Mucosa of stomach (tissue), 1 donor: ENCODE measurements at regions not wholly inside any gene's neighbourhood (a gene's known extent, or its start where the extent isn't known, plus 50 kb on each side); places are given as distances from the start of the nearest gene placed in this dataset.

Experiments
- H3K27me3 ChIP-seq: one replicate; pipeline ENCODE4 v1.7.0; 2013; ENCODE audit warnings: mild to moderate bottlenecking, low read length; ENCODE audit not compliant: control insufficient read depth, insufficient read depth
- H3K36me3 ChIP-seq: one replicate; pipeline ENCODE4 v1.7.0; 2013; ENCODE audit warnings: low read length; ENCODE audit not compliant: control insufficient read depth, insufficient read depth
- H3K4me1 ChIP-seq: one replicate; pipeline ENCODE4 v1.7.0; 2013; ENCODE audit warnings: mild to moderate bottlenecking, low read length; ENCODE audit not compliant: control insufficient read depth, insufficient read depth
- H3K4me3 ChIP-seq: one replicate; pipeline ENCODE4 v1.7.0; 2013; ENCODE audit warnings: low read length
- H3K9ac ChIP-seq: one replicate; pipeline ENCODE4 v1.7.0; 2013; ENCODE audit warnings: mild to moderate bottlenecking, low read length, moderate library complexity
- H3K9me3 ChIP-seq: one replicate; pipeline ENCODE4 v1.7.0; 2013; ENCODE audit warnings: mild to moderate bottlenecking, low read length, moderate library complexity; ENCODE audit not compliant: control insufficient read depth
- donor health status: Pancreatic carcinoma.

DNA sequence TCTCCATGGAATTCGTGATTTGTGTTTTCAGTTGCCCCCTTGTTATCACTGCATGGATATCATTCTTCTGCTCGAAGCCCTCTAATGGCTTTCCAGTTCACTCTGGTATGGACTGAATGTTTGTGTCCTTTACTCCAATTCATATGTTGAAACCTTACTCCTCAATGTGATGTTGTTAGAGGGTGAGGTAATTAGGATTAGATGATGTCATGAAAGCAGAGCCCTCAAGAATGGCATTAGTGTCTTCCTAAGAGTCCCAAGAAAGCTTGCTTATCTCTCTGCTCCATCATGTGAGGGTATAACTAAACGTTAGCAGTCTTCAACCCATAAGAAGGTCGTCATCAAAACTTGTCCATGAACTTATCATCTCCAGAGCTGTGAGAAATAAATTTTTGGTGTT, 1626.3 kb upstream of the MIR17HG start:
- no peak overlapping the region for H3K9ac ChIP-seq
- H3K36me3 ChIP-seq: no peaks in the 10 kb centered on the region
- H3K4me3 ChIP-seq: no peak overlapping the region
- no peaks in the 10 kb centered on the region for H3K27me3 ChIP-seq
- no peaks in the 10 kb centered on the region for H3K4me1 ChIP-seq
- no peaks in the 10 kb centered on the region for H3K9me3 ChIP-seq

DNA sequence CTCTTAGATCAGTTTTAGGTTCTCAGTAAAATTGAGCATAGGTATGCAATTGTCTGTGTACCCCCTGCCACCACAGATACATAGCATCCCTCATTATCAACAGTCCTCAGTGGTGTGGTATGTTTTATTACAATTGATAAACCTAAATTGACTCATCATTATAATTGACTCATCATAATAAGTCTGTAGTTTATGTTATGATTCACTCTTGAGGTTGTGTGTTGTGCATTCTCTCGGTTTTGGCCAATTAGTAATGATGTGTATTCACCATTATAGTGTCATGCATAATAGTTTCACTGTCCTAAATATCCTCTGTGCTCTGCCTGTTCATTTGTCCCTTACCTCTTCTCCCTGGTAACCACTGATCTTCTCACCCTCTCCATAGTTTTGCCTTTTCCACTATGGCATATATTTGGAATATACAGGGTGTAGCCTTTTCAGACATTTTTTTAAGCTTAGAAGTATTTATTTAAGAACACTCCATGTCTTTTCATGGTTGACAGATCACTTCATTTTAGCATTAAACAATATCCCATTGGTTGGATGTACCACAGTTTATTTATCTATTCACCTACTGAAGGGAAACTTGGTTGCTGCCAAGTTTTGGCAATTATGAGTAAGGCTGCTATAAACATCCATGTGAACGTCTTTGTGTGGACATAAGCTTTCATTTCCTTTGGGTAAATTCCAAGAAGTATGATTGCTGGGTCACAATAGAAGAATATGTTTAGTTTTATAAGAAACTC, 1620.6 kb upstream of the MIR17HG start:
- no peaks in the 10 kb centered on the region for H3K27me3 ChIP-seq
- no peaks in the 10 kb centered on the region for H3K9me3 ChIP-seq
- no peaks in the 10 kb centered on the region for H3K36me3 ChIP-seq
- H3K9ac ChIP-seq: no peak overlapping the region
- no peak overlapping the region for H3K4me3 ChIP-seq
- H3K4me1 ChIP-seq: no peaks in the 10 kb centered on the region

DNA sequence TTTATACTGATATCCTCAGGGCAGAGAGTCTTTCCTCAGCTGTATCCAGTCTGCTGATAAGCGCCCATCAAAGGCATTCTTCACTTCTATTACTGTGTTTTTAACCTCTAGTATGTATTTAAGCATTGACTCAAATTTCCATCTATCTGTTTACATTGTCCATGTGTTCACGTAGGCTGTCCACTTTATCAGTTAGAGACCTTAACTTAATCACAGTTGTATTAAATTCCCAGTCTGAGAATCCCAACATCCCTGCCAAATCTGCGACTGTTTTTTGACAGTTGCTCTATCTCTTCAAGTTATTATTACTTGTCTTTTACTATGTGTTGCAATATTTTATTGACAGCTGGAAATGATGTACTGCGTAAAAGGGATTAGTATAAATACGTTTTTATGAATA, 1613.7 kb upstream of the MIR17HG start:
- H3K9ac ChIP-seq: no peak overlapping the region
- no peaks in the 10 kb centered on the region for H3K9me3 ChIP-seq
- H3K4me3 ChIP-seq: no peak overlapping the region
- H3K27me3 ChIP-seq: no peaks in the 10 kb centered on the region
- H3K36me3 ChIP-seq: no peaks in the 10 kb centered on the region
- H3K4me1 ChIP-seq: no peaks in the 10 kb centered on the region

DNA sequence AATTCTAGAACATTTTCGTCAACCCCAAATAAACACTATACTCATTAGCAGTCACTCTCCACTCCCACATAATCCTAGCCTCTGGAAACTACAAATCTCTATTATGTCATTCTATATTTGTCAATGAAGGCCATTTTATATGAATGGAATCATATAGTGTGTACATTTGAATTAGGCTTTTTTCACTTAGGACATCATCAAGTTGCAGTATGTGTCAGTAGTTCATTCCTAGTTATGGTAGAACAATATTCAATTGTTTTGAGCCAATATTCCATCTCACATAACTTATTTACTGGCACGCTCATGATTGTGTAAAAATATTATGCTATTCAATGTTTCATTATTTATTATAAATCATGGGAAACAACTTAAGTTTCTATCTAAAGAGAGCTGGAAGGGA, 1610.4 kb upstream of the MIR17HG start:
- H3K4me3 ChIP-seq: no peak overlapping the region

DNA sequence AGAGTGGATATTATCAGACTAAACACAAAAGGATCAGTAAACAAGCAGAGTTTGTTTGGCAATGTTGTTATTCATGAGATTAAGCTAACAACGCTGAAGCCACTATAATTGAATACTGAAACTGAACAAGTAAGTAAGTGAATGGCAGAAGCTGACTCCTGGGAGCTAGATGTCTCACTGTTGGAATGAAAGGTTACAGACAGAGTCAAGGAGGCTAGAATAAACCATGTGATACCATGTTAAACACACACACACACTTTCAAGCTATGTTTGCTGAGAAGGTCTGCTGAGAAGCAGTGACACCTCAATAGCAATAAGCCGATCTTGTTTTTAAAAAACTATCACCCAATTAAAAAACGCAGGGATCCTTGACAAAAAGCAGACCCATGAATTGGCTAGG, 1609.4 kb upstream of the MIR17HG start:
- no peaks in the 10 kb centered on the region for H3K36me3 ChIP-seq
- H3K4me1 ChIP-seq: no peaks in the 10 kb centered on the region
- no peak overlapping the region for H3K9ac ChIP-seq
- no peaks in the 10 kb centered on the region for H3K27me3 ChIP-seq
- H3K4me3 ChIP-seq: no peak overlapping the region
- no peaks in the 10 kb centered on the region for H3K9me3 ChIP-seq

More for the DNA sequence above, 1610.4 kb upstream of the MIR17HG start:
- Histone ChIP-seq H3K9ac (no peak overlapping the region), H3K9me3 (no peaks in the 10 kb centered on the region), H3K36me3 (no peaks in the 10 kb centered on the region), H3K27me3 (no peaks in the 10 kb centered on the region), H3K4me1 (no peaks in the 10 kb centered on the region)

DNA sequence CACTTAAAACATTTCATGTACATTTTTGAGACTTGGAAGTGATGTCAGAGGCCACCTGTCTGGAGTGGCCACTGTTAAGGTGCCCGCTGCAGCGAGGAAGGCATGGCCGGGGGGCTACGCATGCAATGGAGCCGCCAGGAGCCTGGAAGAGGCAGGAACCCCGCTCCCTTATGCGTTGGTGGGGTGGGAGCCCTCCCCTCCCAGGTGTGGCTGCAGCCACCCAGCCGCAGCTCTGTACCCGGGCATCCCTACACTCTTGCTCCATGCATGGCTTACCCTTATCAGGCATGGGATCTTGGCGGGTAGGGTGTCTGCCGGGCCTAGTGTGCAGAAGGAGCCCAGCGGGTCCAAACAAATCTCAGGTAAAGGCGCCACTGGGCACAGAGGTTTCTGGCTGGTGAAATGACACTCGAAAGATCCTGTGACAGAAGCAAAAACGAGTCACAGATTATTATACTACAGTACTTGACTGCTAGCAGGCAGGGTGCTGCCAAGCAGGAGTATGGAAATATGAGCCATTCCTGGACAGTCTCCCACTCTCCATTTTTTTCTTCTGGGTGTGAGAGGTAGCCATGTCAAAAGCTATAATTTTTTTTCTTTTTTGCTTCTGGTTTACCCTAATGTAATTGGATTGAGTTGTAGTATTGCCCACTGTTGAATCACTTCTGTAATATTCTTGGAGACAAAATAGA, 1606.3 kb upstream of the MIR17HG start:
- no peak overlapping the region for H3K9ac ChIP-seq
- no peaks in the 10 kb centered on the region for H3K4me1 ChIP-seq
- H3K27me3 ChIP-seq: no peaks in the 10 kb centered on the region
- H3K9me3 ChIP-seq: no peaks in the 10 kb centered on the region
- no peak overlapping the region for H3K4me3 ChIP-seq
- H3K36me3 ChIP-seq: no peaks in the 10 kb centered on the region

DNA sequence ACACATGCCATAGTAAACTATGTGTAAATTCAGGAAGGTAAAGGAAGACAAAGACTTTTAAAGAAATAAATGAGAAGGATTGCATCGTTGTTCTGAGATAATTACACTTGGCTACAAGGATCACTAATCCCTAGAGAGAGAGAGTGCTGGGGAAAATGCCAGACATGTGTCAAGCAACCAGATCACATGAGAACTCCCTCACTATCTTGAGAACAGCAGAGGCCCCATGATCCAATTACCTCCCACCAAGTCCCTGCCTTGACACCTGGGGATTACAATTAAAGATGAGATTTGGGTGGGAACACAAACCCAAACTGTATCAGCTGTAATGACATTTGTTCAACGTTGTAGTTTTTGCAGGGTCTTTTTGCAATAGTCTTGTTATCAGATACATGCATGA, 1600.9 kb upstream of the MIR17HG start:
- no peak overlapping the region for H3K9ac ChIP-seq
- no peaks in the 10 kb centered on the region for H3K4me1 ChIP-seq
- no peaks in the 10 kb centered on the region for H3K27me3 ChIP-seq
- H3K36me3 ChIP-seq: no peaks in the 10 kb centered on the region
- no peaks in the 10 kb centered on the region for H3K9me3 ChIP-seq
- no peak overlapping the region for H3K4me3 ChIP-seq

DNA sequence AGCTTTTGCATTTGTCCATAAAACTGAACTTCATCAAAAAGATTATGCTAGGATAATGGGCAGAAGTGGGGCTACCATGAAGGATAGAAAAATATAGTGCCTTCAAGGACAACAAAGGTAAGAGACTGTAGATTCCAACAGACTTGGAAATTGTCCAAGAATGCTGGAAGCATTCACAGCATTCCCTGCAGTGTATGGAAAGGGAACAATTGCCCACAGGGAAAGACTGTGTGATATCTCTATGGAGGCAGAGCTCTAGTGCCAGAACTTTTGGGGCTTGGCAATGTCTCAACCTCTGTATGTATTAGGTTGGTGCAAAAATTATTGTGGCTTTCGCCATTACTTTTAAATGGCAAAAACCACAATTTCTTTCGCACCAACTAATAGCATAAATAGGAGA, 1598.8 kb upstream of the MIR17HG start:
- H3K4me1 ChIP-seq: no peaks in the 10 kb centered on the region
- no peak overlapping the region for H3K4me3 ChIP-seq
- no peak overlapping the region for H3K9ac ChIP-seq
- no peaks in the 10 kb centered on the region for H3K27me3 ChIP-seq
- H3K9me3 ChIP-seq: no peaks in the 10 kb centered on the region
- H3K36me3 ChIP-seq: no peaks in the 10 kb centered on the region

DNA sequence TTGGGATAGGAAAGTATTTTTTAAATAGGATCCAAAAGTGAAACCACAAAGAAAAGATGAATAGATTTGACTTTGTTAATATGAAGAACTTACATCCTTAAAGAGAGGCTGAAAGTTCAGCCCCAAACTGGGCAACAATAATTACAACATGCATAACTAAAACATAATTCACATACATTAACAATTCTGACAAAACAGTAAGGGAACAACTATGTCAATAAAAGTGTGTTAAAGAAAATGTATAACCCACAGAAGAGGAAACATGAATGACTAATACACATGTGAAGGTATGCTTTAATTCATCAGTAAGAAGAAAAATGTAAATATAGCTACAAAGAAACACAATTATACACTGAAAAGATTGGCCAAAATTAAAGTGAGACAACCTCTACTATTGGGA, 1597.6 kb upstream of the MIR17HG start:
- no peaks in the 10 kb centered on the region for H3K36me3 ChIP-seq
- H3K4me3 ChIP-seq: no peak overlapping the region
- H3K9ac ChIP-seq: no peak overlapping the region
- H3K4me1 ChIP-seq: no peaks in the 10 kb centered on the region
- no peaks in the 10 kb centered on the region for H3K9me3 ChIP-seq
- H3K27me3 ChIP-seq: no peaks in the 10 kb centered on the region

DNA sequence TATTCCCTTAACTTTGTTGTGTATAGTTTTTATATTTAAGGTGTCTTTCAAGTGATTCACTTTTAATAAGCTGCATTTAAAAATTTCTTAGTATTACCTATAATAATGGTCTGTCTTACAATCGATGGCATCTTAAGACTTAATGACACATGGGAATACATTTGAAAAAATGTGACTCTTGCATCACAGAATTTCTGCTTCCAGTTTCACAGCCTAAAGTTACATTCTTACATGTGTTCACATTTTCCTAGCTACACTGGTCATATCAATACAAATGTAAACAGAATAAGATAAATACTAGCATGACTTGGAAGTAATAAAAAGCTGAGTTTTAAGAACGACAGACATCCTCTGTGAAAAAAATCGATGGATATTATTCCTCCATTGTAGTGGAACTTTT, 1597.1 kb upstream of the MIR17HG start:
- Histone ChIP-seq H3K4me1 (no peaks in the 10 kb centered on the region), H3K27me3 (no peaks in the 10 kb centered on the region), H3K36me3 (no peaks in the 10 kb centered on the region), H3K4me3 (no peak overlapping the region), H3K9ac (no peak overlapping the region), H3K9me3 (no peaks in the 10 kb centered on the region)

DNA sequence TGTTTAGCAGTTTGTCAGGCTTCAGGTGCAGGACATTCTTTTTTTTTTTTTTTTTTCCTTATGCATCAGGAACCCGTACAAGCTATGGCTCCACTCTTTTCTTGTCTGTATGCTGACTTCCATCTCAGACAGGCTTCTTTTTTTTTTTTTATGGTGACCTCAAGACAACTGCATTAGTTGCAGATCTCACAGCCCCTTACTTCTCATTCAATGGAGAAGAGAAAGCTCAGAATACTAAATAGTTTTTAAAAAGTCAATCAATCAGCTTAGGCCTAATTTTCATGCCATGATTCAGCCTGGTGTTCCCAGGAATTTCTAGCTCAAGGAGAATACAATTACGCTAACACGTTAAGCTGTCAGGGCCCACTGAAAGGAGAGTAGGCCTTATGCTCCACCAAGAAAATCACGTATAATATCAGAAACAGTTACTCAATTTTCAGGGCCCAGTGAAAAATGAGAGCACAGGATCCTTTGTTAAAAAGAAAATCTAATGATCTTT, 1596.0 kb upstream of the MIR17HG start:
- no peaks in the 10 kb centered on the region for H3K36me3 ChIP-seq
- no peaks in the 10 kb centered on the region for H3K27me3 ChIP-seq
- H3K9me3 ChIP-seq: no peaks in the 10 kb centered on the region
- H3K9ac ChIP-seq: no peak overlapping the region
- no peaks in the 10 kb centered on the region for H3K4me1 ChIP-seq
- no peak overlapping the region for H3K4me3 ChIP-seq

DNA sequence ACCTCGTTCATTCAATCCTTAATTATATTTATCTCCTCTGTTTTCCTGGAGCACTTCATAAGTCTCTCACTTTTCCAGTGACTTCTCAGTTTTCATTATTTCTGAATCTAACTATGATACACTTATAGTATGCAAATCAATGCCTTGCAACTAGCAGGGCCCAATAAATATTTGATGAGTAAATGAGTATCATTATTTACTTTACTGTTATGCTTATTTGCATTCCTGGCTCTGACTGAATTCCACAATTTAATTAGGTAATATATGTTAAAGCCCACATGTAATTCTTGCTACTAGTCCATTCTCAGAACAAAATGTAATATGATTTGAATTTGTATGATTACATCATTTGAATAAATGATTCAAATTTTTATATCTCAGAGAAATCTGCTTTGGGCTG, 1595.1 kb upstream of the MIR17HG start:
- H3K4me3 ChIP-seq: no peak overlapping the region
- no peaks in the 10 kb centered on the region for H3K27me3 ChIP-seq
- no peak overlapping the region for H3K9ac ChIP-seq
- no peaks in the 10 kb centered on the region for H3K9me3 ChIP-seq
- no peaks in the 10 kb centered on the region for H3K4me1 ChIP-seq
- H3K36me3 ChIP-seq: no peaks in the 10 kb centered on the region
